Fibroblast of skin of left quadriceps (primary cell): ENCODE measurements at regions not wholly inside any gene's neighbourhood (a gene's known extent, or its start where the extent isn't known, plus 50 kb on each side); places are given as distances from the start of the nearest gene placed in this dataset.

Experiments
- DNase-seq, 2 experiments: peaks; one replicate each; pipeline ENCODE4 v3.0.0-alpha.2; 2013; ENCODE audit warnings: low read depth in 2 of 2

DNA sequence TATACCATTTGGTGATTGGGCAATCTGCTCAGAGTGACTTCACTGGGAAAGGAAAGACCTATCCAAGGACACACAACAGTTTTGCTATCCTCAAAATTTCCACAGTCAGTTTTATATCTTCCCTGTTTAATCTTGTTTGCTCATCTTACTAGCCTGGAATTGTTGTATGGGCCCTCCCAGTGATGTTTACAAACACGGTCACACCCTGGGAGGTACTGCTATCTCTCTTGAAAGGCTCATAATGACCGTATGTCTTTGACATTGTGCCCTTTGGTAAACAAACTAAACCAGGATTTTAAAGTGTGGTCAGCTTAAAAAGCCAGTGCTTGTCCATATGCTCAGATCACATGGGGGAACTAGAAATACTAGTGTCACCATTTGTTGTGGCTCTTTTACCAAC, 277.0 kb downstream of the CDH2 start:
- no peak for DNase-seq

DNA sequence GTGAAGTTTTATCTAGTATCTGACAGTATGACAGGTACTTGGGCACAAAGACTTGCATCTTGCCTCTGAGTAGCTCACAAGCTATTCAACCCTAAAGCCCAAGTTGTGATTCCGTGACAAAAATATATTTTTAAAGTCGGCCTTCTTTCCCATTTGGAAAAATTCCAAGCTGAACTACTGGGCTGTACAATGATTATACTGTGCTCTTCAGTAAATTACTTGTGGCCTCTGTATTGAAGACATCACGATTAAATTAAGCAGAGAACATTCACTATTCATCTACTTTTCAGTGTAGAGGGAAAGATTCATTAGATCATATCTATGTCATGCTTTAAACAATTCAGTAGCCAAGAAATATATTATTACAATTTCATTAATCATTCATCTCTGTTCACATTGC, 282.2 kb downstream of the CDH2 start:
- DNase-seq: no peak

- peak; percentile 37 to 42 for DNase-seq
Measured at GRCh38 chr18:27887711-27888495, 289.0 kb downstream of the CDH2 start.

DNA sequence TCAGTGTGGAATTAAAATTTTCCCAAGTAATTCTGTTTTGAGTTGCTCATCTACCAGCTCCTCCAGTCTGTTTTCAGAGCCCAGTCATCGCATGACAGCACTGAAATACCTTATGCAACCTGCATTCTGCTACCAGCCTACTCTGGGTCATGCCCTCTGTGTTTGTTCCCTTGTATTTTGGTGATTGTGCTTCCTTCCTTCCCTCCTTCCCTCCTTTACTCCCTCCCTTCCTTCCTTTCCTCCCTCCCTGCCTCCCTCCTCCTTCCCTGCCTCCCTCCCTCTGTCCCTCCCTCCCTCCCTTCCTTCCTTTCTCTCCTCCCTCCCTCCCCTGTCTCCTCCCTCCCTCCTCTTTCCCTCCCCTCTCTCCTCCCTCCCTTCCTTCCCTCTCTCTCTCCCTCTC, 289.6 kb downstream of the CDH2 start:
- DNase-seq: peak in 1 of 2 experiments; percentile 1

- no peak for DNase-seq
Measured at GRCh38 chr18:27879540-27879939, 297.4 kb downstream of the CDH2 start.

- DNase-seq: no peak
Measured at GRCh38 chr18:27871726-27872125, 305.2 kb downstream of the CDH2 start.

GRCh38 chr18:27869735-27870134, 307.2 kb downstream of the CDH2 start:
- DNase-seq: no peak

- no peak for DNase-seq
Measured at GRCh38 chr18:27865431-27865830, 311.5 kb downstream of the CDH2 start.

DNA sequence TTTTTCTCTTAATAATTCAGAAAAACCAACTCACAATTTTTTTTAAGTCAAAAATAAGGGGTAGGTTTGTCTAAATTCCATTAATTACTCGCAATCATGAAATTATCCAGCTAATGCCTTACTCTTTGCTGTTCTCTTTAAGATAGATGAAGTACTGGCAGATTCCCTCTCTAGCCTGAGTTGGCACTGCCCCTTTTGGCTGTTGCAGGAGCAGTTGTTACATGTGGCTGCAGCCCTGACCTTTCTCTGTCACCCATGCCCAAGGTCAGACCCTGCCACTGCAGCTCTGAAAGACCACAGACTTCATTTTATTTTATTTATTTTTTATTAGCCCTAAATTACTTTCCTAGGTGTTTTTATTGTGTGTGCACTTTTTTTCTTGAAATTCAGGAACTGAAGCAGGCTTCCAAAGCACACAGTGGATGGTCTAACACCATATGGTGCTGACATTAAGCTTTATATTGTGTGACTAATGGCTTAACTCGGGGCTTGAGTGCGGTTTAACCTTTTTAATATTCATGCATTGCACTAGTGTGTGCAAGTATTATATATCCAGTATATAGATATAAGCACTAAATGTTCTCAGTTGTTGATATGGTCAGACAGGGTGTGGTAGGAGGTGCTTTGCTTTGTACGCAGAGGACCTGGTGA, 313.0 kb downstream of the CDH2 start:
- no peak for DNase-seq

DNA sequence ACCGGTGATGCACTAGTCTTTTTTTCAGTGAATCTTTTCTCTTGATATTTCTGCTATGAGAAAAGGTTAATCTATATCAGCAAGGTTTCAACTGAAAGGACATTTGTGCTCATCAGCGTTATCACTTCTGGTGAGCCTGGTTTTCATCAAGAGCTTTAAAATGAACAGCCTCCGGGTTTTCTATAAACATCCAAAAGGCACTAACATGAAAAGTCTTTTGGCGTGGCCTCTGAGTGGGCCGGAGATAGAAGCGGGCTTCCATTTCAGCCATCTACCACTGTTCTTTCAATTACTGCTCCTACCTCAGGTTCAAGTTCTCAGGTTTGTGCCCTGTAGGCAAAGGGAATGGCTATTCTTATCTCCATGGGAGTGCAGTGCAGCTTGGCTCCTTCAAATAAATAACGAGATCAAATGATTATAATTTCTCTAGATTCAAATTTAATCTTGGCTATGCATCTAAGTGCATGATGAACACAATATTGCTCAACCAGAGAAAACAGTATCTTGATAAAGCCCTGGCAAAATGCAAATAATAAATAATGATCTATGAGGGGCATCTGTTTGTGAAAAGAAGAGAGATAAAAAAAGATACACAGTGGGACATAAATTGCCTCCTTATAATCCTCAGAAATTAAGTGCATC, 314.8 kb downstream of the CDH2 start:
- no peak for DNase-seq

DNA sequence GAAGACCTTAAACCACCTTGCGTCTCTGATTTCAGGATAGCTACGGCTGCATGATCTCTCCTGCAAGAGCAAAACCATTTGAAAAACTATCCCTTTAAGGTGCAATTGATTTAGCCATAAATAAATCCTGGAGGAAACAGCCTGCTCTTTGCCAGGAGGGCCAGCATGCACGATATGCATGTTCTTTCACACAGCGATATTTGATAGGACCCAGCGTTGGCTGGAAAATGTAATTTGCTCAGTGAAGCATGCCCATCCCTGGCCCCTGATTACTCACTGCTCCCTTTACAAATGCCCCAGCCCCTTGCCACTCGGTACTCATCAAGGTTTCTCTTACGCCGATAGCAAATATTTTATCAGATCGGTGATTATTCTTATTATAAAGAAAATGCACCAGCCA, 315.4 kb downstream of the CDH2 start:
- no peak for DNase-seq

DNA sequence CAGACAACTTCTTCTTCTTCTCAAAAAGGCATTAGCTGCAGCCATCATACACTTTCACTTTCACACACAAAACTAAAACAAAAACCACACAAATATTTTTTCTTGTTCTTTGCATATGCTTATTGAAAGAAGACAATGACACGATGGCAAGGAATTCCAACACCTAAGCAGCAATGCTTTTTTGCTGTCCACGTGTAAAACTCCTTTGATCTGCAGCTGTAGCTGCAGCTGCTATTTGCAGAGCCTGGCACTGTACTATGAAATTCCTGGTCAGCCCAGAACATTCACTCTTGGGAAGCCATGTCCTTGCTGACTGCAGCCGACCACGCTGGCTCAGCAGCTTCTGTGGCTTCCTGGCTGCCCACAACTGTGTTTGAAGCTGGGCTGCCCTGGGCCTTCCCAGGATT, 316.2 kb downstream of the CDH2 start:
- DNase-seq: peak in 1 of 2 experiments; percentile 6

- no peak for DNase-seq
Measured at GRCh38 chr18:27860011-27860410, 316.9 kb downstream of the CDH2 start.

DNA sequence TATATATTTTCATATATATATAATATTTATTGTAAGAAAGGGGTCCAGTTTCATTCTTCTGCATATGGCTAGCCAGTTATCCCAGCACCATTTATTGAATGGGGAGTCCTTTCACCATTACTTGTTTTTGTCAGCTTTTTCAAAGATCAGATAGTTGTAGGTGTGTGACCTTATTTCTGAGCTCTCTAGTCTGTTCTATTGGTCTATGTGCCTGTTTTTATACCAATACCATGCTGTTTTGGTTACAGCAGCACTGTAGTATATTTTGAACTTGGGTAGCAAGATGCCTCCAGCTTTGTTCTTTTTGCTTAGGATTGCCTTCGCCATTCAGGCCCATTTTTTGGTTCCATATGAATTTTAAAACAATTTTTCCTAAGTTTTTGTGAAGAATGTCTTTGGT, 320.1 kb downstream of the CDH2 start:
- no peak for DNase-seq

GRCh38 chr18:27855486-27855885, 321.4 kb downstream of the CDH2 start:
- no peak for DNase-seq

- no peak for DNase-seq
Measured at GRCh38 chr18:27854631-27855030, 322.3 kb downstream of the CDH2 start.

GRCh38 chr18:27848336-27848735, 328.6 kb downstream of the CDH2 start:
- no peak for DNase-seq

DNA sequence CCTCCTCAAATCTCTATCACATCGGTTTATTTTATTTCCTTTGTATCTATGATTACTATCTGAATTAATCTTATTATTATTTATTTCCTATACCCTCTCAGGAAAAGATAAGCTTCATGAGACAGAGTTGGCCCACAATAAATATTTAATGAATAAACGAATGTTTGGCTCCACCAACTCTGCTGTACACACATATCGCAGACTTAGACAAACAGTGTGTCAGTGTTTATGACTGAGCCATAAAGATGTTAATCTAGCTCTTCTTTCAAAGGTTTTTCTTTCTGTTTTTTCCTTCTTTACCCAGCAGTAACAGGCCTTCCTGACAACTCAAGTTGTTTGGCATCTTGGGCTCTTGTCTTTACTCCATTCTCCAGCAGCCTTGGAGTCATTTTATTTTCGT, 329.5 kb downstream of the CDH2 start:
- no peak for DNase-seq

DNA sequence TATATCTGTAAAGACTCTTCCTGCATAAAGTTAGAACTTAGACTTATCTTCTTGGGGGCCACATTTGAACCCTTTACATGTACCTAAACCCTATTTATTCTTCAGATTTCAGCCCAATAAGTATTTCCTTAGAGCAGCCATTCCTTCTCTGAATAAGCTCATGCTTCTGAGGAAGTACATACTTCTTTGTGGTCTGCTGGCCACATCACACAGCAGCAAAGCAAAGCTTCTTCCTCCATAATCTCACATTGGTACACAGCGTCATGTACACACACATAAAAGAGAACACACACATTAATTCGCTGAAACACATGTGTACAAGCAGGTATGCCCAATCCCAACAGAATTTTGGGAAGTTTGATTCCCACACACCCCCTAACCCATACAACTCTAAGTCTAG, 331.0 kb downstream of the CDH2 start:
- no peak for DNase-seq

DNA sequence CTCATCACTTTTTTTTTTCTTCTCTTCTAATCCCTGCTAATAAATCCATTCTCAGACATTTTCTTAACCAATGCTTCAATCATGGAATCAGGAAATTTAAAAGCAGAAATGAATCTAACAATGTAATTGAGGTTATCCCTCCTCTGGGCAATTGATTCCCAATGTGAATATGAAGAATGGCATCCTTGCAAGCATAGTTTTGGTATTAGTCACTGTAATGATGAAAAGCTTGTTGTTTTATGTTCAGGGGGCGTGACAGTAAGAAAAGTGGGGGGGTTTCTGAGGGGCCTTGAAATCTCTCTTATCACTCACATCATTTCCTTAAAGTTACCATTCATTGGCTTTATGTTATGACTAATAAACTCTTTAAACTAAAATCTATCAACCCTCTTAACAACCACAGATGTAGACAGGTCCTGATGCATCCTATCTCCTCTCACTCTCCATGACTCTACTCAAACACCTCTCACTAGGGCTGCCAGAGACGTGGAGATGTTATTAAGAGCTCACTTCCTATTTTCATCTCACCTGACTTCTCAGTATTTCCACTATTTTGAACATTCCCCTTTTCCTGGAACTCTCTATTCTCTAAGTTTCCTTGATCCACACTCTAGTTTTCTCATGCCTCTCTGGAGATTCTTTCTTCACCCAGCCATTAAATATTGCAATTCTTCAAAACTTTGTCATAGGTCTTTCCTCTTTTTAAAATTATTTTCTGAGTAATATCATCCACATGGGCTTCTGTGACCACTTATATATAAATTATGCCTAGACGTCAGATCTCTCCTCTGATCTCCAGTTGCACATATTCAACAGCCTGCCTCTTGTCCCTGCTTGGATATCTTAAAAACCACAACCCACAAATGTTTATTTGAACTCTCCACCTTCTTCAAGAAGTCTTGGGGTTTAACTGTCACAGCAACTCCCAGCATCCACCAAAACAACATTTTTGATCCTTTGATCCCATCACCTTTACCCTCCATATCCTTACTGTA, 332.9 kb downstream of the CDH2 start:
- DNase-seq: peak; percentile 77 to 82

- DNase-seq: peak; percentile 56 to 60
Measured at GRCh38 chr18:27839141-27839540, 337.8 kb downstream of the CDH2 start.

DNA sequence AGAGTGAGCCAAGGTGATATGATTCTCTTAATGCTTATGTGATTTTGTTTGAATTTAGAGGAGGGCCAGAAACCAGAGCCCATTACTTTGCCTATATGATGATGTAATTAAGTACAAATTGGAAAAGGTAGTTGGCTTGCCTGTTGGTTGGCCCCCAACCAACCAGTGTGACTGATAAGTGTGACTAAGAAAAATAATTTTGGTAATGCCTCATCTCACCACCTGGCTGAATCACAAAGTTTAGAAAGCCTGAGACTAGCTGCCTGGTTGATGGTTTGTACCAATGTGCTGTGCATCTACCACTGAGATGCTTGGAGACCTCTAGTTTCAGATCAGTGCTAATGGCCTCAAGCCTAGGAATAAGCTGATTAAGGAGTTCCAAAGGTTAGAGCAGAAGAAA, 338.7 kb downstream of the CDH2 start:
- no peak for DNase-seq
